Panc1 (cell line): ENCODE measurements at regions not wholly inside any gene's neighbourhood (a gene's known extent, or its start where the extent isn't known, plus 50 kb on each side); places are given as distances from the start of the nearest gene placed in this dataset.

Source experiments
- ATAC-seq: fragments of 200-7000 bp; cut with Tn5 transposase; 2 replicates; pipeline ENCODE4 v1.9.1; 2020; ENCODE audit warnings: mild to moderate bottlenecking, moderate library complexity
- BruUV-seq: library from RNA; stranded (reverse); fragments of 400-500 nt; replicated peaks from 2 replicates; lab custom pipeline; 2021; lab: Mats Ljungman, UMichigan
- CTCF ChIA-PET: fragments of 300-600 bp; sonication (Branson Sonifier 250); formaldehyde crosslinking; loops from one replicate; lab custom pipeline; 2022; ENCODE audit warnings: antibody characterized with exemption; lab: Charles Lee
- POLR2A ChIA-PET: fragments of 300-600 bp; sonication (Branson Sonifier 250); formaldehyde crosslinking; loops from one replicate; lab custom pipeline; 2022; ENCODE audit warnings: antibody characterized with exemption; lab: Charles Lee
- DNase-seq: peaks from one replicate; pipeline ENCODE4 v3.0.0-alpha.2; 2010; ENCODE audit warnings: low read depth, low spot score
- H3K27ac ChIP-seq: 2 replicates; pipeline ENCODE4 v1.5.1; 2011; ENCODE audit warnings: mild to moderate bottlenecking, low read length, inconsistent platforms
- H3K27me3 ChIP-seq: fragments of 200-500 bp; sonication (Bioruptor generic); 2 replicates; pipeline ENCODE4 v1.6.0; 2014; ENCODE audit warnings: low read length, inconsistent platforms; ENCODE audit not compliant: control insufficient read depth, insufficient read depth
- H3K36me3 ChIP-seq: fragments of 200-500 bp; sonication (Bioruptor generic); 2 replicates; pipeline ENCODE4 v1.5.1; 2014; ENCODE audit warnings: inconsistent platforms, mild to moderate bottlenecking, low read length, moderate library complexity; ENCODE audit not compliant: control insufficient read depth, insufficient read depth
- H3K4me1 ChIP-seq: 2 replicates; pipeline ENCODE4 v1.5.1; 2011; ENCODE audit warnings: inconsistent platforms, mild to moderate bottlenecking, low read length, moderate library complexity; ENCODE audit not compliant: control insufficient read depth, insufficient read depth
- H3K4me3 ChIP-seq, 2 experiments: 2 replicates each; pipeline ENCODE4 v1.5.1; 2011 to 2012; ENCODE audit warnings: low read depth in 2 of 2, low read length in 2 of 2, mild to moderate bottlenecking in 2 of 2, inconsistent platforms in 1 of 2, moderate library complexity in 1 of 2
- H3K9me3 ChIP-seq: fragments of 200-500 bp; sonication (Bioruptor generic); 2 replicates; pipeline ENCODE4 v1.5.1; 2014; ENCODE audit warnings: low read depth, mild to moderate bottlenecking, inconsistent platforms, low read length, moderate library complexity; ENCODE audit not compliant: control insufficient read depth, insufficient read depth
- CTCF ChIP-seq: fragments of 450-650 bp; IDR thresholded peaks from 2 replicates; pipeline ENCODE4 v1.5.1; 2017; ENCODE audit warnings: mild to moderate bottlenecking
- POLR2AphosphoS5 ChIP-seq: IDR thresholded peaks from 2 replicates; pipeline ENCODE4 v1.6.1; 2012; ENCODE audit warnings: mild to moderate bottlenecking, low read depth, low read length, moderate library complexity
- REST ChIP-seq, 2 experiments: IDR thresholded peaks; 2 replicates each; pipeline ENCODE4 v1.6.1; 2011 to 2012; ENCODE audit warnings: low read depth in 2 of 2, control low read depth in 1 of 2, low read length in 1 of 2, mild to moderate bottlenecking in 1 of 2, moderate library complexity in 1 of 2; ENCODE audit not compliant: insufficient read depth in 1 of 2
- SIN3A ChIP-seq: IDR thresholded peaks from 2 replicates; pipeline ENCODE4 v1.6.1; 2012; ENCODE audit warnings: low read depth, mild to moderate bottlenecking, low read length, moderate library complexity, borderline replicate concordance; ENCODE audit not compliant: insufficient read depth
- TCF7L2 ChIP-seq: IDR thresholded peaks from 2 replicates; pipeline ENCODE4 v1.6.1; 2011; ENCODE audit warnings: mild to moderate bottlenecking, low read depth, low read length, inconsistent platforms
- in situ Hi-C: cut with HindIII; loops from 2 replicates; pipeline ENCODE4 v1.10.0; 2016; ENCODE audit warnings: low sequenced_read_pairs, low pct_unique_long_range_greater_than_20kb
- intact Hi-C: fragments of 100-400 bp; cut with micrococcal nuclease; formaldehyde crosslinking; loops from one replicate; pipeline ENCODE4 v1.10.0; 2022; ENCODE audit not compliant: unreplicated experiment

DNA sequence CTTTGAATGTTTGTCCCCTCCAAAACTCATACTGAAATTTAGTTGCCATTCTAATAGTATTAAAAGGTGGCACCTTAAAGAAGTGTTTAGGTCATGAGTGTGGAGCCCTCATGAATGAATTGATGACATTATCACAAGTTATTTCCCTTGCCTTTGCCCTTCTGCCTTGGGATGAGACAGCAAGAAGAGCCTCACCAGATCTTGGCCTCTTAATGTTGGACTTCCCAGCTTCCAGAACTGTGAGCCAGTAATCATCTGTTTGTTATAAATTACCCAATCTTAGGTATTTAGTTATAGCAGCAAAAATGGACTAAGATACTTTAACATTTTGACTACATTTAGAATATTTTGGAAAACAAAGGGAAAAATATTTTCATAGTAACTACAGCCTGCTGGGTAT is 371.0 kb downstream of the JRKL start:
- BruUV-seq = no TSS peak

DNA sequence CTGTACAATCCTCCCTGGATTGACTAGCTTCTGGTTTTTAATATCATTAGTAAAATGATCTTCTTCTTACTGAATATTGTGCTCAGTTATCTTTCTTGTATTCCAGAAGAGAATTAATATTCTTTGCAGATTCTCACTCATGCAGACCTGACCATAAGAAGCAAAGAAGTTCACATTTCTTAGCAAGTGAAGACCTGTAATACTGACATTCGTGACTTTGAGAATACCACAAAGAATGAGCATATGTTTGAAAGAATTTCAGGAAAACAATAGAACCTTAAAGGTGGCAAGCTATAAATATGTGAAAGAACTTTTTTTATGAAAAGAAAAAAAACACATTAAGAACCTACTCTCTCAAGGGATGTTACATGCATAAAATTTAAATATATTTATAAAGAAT is 371.6 kb downstream of the JRKL start:
- Histone ChIP-seq H3K36me3 (no peaks in the 10 kb centered on the region), H3K4me1 (no peaks in the 10 kb centered on the region), H3K27ac (no peak overlapping the region), H3K27me3 (no peaks in the 10 kb centered on the region), H3K4me3 (no peak overlapping the region), H3K9me3 (no peaks in the 10 kb centered on the region)
- ATAC-seq (no peak), DNase-seq (no peak)
- in situ Hi-C loops (no loop called here), intact Hi-C loops (no loop called here)
- ChIA-PET CTCF (no interaction called here), POLR2A (no interaction called here)
- no peak for TF ChIP-seq SIN3A
- no TSS peak for BruUV-seq

More for the DNA sequence above, 371.0 kb downstream of the JRKL start:
- ATAC-seq = no peak
- ChIA-PET POLR2A (no interaction called here), CTCF (no interaction called here)
- in situ Hi-C loops (no loop called here), intact Hi-C loops (no loop called here)
- Histone ChIP-seq H3K9me3 (no peaks in the 10 kb centered on the region), H3K27ac (no peak overlapping the region), H3K27me3 (no peaks in the 10 kb centered on the region), H3K36me3 (no peaks in the 10 kb centered on the region), H3K4me1 (no peaks in the 10 kb centered on the region), H3K4me3 (no peak overlapping the region)
- no peak for DNase-seq
- TF ChIP-seq CTCF (no peak), REST (IDR thresholded peaks at IDR 0.05; ENCODE audit: insufficient read depth in 1 of 2, low read depth in 2 of 2, low read length in 1 of 2) (no peak), SIN3A (no peak), POLR2AphosphoS5 (no peak), TCF7L2 (no peak)

GRCh38 chr11:96763244-96763643 is 373.4 kb downstream of the JRKL start:
- ATAC-seq = no peak
- TF ChIP-seq CTCF (no peak), SIN3A (no peak), REST (IDR thresholded peaks at IDR 0.05; ENCODE audit: insufficient read depth in 1 of 2, low read depth in 2 of 2, low read length in 1 of 2) (no peak), POLR2AphosphoS5 (no peak), TCF7L2 (no peak)
- intact Hi-C loops (no loop called here), in situ Hi-C loops (no loop called here)
- POLR2A ChIA-PET = interaction anchor here (0.7 kb wide), 1 partner anchor 59 kb away, joined by 3 read pairs; no protein-coding TSS in a partner anchor
- CTCF ChIA-PET = no interaction called here
- H3K4me3 ChIP-seq = no peak overlapping the region
- H3K9me3 ChIP-seq = no peaks in the 10 kb centered on the region
- no peaks in the 10 kb centered on the region for H3K36me3 ChIP-seq
- H3K27ac ChIP-seq = no peak overlapping the region
- H3K27me3 ChIP-seq = no peaks in the 10 kb centered on the region
- no TSS peak for BruUV-seq
- no peak for DNase-seq
- H3K4me1 ChIP-seq = no peaks in the 10 kb centered on the region
